NCI-H524 treated with DMSO at 0.1 percent for 48 hours (cell line): ENCODE measurements at regions not wholly inside any gene's neighbourhood (a gene's known extent, or its start where the extent isn't known, plus 50 kb on each side); places are given as distances from the start of the nearest gene placed in this dataset.

ENCODE experiments used
- DNase-seq: peaks from one replicate; lab custom pipeline; 2025; lab: John Stamatoyannopoulos, UW

- DNase-seq, result no peak
Observed at GRCh38 chr13:44184740-44185139, 188.9 kb upstream of the SERP2 start.

GRCh38 chr13:44188257-44188656 lies 185.4 kb upstream of the SERP2 start:
- no peak for DNase-seq

DNA sequence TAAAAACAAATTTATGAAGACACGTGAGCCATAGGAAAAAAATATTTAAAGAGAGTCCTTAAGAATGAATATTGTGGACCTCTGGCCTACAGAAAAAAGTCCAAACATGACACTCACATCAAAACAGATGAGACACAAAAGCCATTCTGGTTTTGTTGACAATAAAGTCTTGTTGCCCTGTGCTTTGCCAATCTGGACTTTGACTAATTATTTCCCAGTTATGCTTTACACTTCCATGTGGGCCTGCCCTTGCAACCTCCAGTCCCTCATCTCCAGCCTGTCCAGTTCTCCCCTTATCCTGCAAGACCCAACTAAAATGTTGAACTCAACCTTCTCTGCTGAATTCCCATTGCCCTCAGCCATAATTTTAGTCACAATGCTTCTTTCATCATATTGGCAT lies 184.5 kb upstream of the SERP2 start:
- DNase-seq, result no peak

DNA sequence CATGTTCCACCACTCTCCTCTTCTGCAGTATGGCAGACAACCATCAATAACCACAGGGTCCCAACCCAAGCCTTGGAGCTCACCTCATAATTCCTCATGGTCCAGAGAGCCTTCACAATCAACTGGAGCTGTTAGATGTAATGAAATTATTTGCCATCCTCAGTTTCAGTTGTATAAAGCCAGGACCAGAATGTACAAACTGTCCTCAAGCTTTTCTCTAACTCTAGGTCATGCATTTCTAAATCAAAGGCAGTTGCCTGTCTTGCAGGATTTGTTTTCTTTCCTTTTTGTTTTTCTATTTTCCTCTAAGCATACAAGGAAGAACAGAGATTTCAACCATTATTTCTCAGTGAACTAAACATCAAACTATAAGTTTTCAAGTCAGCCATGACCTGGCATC lies 182.5 kb upstream of the SERP2 start:
- no peak for DNase-seq

DNA sequence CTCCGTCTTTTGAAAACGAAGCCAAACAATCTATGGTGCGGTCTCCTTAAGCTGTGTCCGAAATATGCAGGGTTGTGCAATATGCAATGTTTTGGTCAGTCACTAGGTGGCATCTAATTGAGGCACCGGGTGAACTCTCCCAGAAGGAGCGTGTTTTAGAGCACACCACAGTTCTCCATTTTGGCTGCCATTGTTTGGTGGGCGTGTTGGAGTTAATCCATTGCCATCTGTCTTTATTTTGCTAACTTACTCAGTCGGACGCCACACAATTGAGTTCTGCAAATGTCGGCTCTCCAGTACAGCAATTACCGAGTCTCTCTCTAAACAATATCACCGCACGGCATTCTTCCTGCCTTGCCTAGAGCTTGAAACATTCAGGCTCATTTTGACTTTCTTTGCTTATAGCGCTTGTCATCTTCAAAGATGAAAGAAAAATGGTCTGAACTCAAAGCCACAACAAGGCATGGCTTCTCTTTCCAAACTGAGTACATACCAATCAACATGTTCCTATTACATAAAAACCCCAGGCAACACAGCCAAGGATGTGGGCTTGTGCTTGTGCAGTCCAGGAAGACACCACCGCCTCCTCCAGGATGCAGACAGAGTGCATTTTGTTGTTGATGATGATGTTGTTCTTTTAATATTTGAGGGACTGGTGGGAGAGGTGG lies 182.0 kb upstream of the SERP2 start:
- DNase-seq, result peak; percentile 94

GRCh38 chr13:44193731-44194130 lies 179.9 kb upstream of the SERP2 start:
- no peak for DNase-seq

- no peak for DNase-seq
Observed at GRCh38 chr13:44195245-44195644, 178.4 kb upstream of the SERP2 start.

DNA sequence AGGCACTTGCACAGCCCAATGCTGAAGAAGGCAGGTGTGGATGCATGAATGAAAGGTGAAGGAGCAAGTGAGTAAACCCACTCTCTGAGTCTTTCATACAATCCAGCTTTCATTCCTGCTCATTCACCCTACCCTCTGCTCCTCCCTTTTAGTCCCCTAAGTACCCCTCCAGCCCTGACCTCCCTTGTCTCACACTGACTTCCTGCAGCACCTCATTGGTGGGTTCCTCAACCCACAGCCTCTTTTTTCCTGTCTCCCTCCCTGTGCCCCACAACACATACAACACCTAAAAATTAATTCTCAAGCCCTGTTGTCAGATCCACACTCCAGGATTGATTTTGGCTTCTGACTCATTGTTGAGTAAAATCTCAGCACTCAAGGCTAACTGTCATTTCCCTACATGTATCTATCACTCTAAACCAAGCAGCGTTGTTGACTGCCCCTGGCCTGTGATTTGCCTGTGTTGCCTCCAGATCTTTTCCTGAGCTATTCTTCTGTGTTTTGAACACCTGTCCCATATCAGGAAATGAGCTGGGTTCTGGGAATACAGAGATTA lies 177.3 kb upstream of the SERP2 start:
- DNase-seq, result no peak

GRCh38 chr13:44197791-44198770 lies 175.5 kb upstream of the SERP2 start:
- no peak for DNase-seq

DNA sequence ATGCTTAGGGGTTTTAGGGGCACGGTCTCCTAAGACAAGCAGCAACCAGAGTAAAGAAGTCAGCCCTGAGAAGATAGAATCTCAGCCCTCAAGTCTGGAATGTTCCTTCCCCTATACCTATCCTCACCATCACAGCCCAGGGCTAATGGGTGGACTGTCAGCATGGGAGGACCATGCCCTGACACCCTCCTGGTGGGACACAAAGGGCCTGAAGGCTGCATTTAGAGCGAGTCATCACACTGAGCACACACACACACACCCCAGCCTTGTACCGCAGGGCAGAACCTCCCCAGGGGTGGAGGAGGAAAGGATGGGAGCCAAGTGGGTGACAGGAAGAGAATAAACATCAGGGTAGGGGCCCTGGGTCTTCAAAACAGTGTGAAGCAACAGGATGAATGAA lies 174.8 kb upstream of the SERP2 start:
- no peak for DNase-seq

GRCh38 chr13:44199627-44200207 lies 173.9 kb upstream of the SERP2 start:
- no peak for DNase-seq

- no peak for DNase-seq
Observed at GRCh38 chr13:44206434-44206833, 167.2 kb upstream of the SERP2 start.

DNA sequence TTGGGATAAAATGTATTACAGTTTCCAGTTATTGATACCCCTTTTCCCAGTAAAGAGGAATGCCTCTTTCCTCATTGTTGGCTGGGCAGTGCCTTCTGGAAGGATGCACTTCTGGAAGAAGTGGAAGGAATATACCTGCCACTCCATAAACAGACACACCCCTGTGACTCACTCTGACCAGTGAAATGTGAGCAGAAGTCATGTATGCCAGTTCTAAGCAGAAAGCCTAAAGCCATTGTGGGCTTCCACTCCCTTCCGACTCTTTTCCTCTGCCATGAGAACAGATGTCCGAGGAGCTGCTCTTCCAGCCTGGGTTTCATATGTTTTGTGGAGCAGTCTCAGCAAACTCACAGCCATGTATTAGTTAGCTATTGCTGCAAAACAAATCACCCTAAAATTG lies 166.1 kb upstream of the SERP2 start:
- no peak for DNase-seq

DNA sequence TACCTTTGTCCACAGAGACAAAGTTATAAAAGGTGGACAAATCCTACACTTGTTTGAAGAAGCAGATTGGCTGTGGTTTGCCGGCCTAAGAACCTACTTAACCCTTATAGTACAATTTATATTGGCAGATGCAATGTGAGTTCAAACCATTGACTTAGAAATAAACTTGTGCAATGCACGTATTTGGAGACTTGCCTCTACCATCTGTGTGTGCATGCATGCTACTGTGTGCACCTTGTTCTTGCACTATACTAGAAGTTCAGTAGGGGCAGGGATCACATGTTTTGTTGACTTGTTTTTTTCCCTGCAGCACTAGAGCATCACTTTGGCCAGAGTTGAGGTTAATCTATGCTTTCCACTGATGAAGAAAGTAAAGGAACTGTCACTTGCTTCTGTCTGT lies 163.1 kb upstream of the SERP2 start:
- DNase-seq, result no peak

GRCh38 chr13:44211286-44211685 lies 162.3 kb upstream of the SERP2 start:
- no peak for DNase-seq

DNA sequence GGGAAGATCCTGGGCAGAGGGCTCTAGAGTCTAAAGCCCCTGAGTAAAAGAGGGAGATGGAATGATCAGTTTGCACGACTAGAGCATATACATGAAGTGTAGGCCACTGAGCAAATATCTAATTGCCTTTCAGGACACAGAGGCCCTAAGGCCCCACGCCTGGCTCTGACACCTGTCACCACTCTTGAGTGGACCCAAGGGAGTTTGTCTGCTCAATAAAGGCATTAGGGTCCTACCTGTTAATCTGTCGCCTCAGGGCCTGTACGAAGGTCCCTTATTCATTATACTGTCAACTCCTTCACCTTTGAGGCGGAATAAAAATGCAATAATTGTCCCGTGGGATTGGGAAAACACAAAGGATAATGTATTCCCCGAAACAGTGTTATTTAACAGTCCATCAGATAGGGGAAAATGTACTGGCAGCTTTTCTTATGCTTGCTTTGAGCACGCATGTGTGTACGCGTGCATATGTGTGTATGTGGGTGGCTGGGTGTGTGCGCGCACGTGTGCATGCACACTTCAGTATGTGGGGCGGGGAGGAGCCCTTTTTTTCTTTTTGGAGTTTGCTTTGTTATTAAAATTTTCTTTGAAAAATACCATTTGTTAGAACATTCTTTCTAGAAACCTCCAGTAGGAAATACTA lies 161.8 kb upstream of the SERP2 start:
- peak; percentile 35 for DNase-seq

- DNase-seq, result no peak
Observed at GRCh38 chr13:44212633-44213396, 160.8 kb upstream of the SERP2 start.

DNA sequence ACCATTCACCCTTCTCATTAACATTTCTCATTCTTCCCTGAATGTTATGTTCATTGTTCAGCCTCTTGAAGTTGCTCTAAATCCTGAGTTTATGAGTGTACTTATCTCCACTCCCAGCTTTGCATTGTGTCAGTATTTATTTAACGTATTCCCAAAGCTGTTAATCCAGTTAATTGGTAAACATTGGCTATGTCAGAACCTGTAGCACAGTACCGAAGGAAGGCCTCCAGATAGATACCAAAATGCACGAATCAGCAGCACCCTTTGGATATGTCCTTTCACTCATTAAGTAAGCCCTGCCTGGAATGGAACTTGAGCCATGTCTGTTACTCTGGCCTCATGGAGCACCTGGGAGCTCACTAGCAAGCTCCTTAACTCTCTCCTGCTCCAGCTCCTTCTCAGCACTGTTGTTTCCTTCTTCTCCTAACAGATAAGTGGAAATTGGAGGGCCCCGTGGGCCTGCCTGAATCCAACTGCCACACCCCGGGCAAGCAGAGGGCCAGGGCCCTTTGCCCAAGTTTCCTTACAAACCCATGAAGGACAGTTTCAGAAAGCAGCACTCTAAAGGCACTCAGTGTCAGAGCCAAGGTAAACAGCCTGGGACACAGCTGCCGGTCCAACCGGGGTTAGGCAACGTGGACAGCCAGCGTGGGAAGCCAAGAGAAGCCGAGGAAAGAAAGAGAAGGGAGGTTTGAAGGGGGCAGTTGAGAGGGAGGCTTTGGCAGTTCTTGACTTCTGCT lies 155.0 kb upstream of the SERP2 start:
- DNase-seq, result no peak

DNA sequence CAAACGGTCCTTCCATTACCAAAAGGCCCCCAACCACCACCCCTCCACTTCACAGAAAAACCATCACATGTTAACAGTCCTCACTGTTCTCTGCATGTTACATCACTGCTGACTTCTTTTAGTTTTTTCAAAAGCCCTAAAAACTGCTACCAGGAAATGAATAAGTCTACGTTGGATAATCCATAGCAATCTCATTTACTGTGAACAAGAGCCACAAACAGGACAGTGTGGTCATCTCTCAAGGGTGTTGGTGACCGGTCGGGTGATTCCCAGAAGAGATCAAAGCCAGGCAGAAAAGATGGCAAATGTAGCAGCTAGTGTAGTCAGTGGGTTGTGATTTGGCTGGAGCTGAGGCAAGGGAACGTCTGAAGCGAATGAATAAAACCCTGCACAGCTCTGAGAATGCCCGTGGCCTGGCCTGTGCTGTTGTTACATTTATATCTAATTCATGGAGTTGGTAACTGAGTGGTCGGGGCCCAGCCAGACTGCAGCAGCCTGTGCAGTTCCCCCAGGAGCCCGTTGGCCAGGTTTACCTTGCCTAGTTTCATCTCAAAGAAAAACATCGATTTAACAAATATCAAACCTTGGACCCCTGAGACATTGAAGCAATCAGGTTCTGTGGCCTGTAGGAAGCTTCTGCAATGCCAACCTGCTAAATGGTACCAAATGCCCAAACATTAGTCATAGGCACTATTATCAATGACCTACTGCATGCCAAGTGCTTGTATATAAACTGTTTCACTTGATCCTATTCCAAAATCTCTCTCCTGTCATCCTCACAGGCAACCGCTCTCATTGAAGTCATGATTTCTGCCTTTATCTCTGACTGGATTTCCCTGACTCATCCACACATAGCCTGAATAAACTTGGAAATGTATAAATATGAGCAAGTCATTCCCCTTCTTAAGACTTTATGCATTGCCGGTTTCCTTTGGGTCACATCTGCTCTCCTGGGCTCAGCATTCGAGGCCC lies 153.8 kb upstream of the SERP2 start:
- no peak for DNase-seq
